ENCODE measurements at regions not wholly inside any gene's neighbourhood (a gene's known extent, or its start where the extent isn't known, plus 50 kb on each side); places are given as distances from the start of the nearest gene placed in this dataset.

- TF ChIP-seq REST (IDR thresholded peaks at IDR 0.05; ENCODE audit: low read depth) = no peak
- TF ChIP-seq YY1 (IDR thresholded peaks at IDR 0.05; ENCODE audit: low read depth) = no peak
- TF ChIP-seq FOXM1 (IDR thresholded peaks at IDR 0.05; ENCODE audit: borderline replicate concordance, low read depth) = no peak
- no peak for TF ChIP-seq ZBTB7A (IDR thresholded peaks at IDR 0.05; ENCODE audit: low read depth)
- no peak for TF ChIP-seq EP300 (IDR thresholded peaks at IDR 0.05; ENCODE audit: borderline replicate concordance)
- TF ChIP-seq MAX (IDR thresholded peaks at IDR 0.05) = no peak
- no peak for TF ChIP-seq CEBPB (IDR thresholded peaks at IDR 0.05)
- TF ChIP-seq TAF1 (IDR thresholded peaks at IDR 0.05; ENCODE audit: low read depth) = no peak
These were observed 1492.7 kb upstream of the PCDH20 start for GRCh38 chr13:62908321-62908720.
